GM18907 (cell line): ENCODE measurements at regions not wholly inside any gene's neighbourhood (a gene's known extent, or its start where the extent isn't known, plus 50 kb on each side); places are given as distances from the start of the nearest gene placed in this dataset.
"Not testable (repeated sequence)": the region's sequence is repeated elsewhere in the genome, so short reads cannot be mapped to it uniquely, and the experiment has no call there.

Experiments used
- ATAC-seq: cut with Tn5 transposase; IDR thresholded peaks from one replicate; pipeline ENCODE4 v1.9.1; 2021; ENCODE audit warnings: mild to moderate bottlenecking, moderate library complexity; ENCODE audit not compliant: unreplicated experiment

DNA sequence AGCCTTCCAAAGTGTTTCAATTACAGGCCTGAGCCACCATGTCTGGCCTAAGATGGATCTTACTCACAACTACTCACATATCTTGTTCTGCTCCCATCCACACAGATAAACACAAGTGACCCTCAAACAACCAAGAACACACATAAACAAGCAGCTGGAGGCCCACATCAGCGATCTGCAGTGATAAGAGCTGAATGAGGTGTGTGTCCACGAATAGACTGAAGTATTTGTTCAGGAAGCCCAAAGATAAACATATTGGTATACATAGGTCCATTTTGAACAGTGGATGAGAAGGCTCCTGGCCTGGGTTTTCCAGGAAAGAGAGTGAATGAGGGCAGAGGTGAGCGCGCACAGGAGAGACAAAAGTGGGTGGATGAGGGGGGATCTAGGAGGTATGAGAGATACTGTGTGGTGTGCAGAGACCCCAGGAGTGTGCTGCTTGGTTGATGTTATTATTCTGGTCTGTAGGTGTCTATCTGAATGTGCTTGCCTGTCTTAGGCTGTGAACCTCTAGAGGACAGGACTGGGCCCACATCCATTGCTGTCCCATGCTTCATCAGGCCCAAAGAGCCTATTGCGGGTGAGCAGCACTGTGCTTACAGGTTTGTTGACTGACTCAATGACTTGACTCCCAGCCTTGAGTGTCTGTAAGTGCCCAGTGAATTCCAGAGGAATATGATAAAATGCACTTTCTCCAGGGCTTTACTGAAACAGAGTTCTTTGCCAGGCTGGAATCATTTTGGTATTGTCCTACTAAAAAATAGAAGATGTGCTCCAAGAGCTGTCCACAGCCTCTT lies 79.9 kb upstream of the ATP1A1 start:
- no peak for ATAC-seq

DNA sequence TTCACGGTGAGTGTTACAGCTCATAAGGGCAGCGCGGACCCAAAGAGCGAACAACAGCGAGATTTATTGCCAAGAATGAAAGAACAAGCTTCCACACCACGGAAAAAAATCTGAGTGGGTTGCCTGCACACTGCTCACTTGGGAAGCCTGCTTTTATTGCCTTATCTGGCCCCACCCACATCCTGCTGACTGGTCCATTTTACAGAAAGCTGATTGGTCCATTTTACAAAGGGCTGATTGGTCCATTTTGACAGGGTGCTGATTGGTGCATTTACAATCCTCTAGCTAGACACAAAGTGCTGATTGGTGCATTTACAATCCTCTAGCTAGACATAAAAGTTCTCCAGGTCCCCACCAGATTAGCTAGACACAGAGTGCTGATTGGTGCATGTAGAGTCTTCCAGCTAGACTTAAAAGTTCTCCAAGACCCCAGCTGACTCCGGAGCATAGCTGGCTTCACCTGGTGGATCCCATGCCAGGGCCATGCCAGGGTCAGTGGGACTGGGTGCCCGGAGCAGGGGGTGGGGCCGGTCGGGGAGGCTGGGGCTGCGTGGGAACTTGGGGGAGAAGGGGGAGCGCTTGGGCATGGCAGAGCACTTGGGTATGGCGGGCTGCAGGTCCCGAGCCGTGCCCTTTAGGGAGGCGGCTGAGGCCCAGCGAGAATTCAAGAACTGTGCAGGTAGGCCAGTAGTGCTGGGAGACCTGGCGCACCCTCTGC lies 75.4 kb upstream of the ATP1A1 start:
- no peak for ATAC-seq

DNA sequence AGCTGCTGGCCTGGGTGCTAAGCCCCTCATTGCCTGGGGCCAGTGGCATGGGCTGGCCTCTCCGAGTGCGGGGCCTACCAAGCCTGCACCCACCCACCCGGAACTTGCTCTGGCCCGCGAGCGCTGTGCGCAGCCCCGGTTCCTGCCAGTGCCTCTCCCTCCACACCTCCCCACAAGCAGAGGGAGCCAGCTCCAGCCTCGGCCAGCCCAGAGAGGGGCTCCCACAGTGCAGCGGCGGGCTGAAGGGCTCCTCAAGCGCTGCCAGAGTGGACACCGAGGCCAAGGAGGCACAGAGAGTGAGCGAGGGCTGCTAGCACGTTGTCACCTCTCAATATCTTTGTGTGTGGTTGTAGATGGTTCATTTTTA lies 74.8 kb upstream of the ATP1A1 start:
- ATAC-seq: not testable (repeated sequence)

DNA sequence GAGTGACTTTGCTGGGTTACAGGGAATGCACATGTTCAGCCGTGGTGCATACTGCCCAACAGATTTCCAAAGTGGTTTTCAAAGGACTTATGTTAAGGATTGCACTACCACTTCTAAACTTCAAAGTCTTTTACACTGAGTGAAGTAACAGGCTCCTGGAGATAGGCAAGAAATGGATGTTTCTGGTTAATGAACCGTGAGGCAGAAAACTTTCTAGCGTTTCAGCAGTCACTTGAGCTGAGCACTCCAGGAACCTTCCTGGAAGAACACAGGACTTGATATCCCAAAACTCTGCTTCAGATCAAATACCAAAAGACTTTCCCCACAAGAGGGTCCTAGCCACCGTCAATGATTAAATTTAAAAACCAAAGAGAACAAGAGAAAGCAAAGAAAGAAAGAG lies 74.3 kb upstream of the ATP1A1 start:
- ATAC-seq: no peak

DNA sequence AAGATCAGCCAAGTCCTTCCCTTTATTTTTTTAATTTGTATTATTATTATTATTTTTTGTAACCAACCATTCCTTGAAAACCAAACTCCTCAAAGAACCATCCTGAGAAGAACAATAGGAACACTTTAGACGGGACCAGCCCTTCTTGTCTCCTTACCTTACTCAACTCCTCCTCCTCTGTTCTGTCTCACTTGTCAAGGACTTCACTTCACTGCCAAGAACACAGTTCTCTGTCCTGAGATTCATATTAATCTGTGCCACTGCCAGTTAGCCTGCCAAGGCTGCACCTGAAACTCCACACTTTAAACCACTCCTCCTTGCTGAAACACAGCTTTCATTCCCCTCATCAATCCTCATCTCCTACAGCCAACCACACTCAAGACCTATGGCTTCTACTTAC lies 73.8 kb upstream of the ATP1A1 start:
- no peak for ATAC-seq

DNA sequence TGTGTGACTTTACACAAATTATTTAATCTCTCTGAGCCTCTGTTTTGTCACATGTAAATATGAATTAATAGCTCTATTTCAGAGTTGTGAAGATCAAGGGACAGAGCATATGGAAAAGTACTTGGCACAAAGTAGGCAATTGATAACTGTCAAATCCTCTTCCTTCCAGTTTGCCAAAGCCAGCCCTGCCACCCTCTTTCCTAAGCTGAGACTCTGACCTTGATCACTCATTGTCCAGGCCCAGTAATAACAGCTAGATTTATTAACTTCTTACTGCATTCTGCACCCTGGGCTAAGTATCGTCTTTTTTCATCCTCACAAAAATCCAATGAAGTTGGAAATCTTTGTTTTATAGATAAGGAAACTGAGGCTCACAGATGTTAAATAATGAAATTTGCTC lies 70.8 kb upstream of the ATP1A1 start:
- ATAC-seq: no peak

DNA sequence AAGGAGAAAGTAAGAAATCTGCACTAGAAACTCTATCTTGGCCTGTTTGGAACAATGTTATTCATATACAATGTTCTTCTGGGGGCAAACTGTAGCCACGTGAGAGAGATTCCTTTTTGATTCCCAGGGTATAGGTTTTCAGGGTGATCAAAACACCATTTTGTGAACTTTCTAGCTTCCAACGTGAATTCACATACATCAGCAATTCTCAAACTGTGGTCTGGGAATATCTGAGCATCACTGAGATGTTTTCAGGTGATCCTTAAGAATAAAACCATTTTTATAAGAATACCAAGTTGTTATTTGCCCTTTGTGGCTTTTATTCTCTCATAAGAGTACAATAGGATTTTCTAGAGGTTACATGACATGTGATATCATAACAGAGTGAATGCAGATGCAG lies 66.9 kb upstream of the ATP1A1 start:
- no peak for ATAC-seq

DNA sequence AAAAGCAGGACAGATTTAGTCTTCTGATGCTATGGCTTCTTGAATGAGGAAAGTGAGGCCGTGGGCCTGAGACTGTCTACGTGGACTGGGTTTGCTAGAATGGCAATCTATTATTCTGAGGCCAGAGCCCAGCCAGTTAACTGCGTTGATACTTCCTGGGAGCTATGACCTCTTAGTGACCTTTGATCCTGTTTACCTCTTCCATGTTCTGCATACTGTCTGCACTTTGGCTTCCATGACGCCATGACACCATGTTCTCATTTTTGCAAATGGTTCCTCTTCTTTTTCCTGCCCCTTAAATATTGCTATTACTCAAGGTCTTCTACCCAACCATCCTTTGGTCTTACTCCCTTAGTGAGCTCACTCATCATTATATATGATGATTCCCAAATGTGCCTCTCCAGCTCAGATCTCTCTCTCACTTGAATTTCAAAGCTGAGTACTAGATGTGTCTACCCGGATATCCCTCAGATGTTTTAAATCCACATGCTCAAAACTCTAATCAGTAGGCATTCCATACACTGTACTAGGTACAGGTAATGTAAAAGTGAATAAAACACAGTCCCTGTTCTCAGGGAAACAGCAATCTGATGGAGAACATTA lies 66.1 kb upstream of the ATP1A1 start:
- no peak for ATAC-seq

DNA sequence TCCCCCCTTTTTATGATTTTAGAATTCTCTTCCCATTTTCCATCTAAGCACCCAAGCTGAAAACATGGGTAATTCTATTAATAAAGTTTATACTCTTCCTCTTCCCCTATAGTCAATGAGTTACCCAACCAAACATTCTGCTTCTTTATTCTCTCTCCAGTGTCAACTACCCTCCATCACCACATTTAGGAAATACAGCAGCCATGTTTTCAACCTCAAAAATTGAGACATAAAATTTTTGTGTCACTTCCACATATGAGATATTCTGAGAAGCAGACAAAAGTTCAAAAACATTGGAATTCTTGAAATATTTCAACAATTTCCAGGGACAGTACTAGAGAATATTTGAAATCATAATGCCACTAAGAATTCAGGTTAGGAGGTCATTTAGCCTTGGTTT lies 64.8 kb upstream of the ATP1A1 start:
- no peak for ATAC-seq

DNA sequence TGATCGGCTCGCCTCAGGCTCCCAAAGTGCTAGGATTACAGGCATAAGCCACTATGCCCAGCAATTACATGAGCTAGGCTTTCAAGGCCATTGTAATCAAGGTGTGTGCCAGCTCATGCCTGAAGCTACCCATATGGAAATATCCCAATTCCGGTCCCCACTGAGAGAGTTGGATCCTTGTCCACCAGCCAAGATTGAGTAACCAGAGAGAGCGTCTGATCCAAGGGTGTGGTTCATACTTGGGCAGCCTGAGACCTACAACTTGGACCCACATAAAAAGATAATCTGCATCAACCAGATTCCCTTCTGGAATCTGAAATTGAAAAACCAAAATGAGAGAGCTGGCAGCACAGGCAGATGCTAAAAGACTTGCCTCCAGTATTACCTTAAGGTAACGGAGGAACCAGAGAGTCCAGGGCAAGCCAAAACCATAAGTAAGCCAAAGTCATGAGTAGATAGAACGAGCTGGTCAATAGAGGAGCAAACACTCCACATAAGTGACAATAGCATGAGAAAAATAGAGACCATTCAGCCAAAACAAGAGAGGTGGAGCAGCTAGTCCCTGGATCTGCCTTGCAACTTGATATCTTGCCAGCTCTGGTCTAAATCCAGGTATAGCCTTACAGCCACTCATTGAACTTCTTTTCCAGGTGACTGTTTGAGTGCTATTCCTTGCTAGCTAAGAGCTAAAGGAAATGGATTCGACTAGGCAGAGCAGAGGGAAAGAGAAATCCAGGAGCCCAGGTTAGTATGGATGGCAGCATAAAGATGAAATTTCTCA lies 63.8 kb upstream of the ATP1A1 start:
- no peak for ATAC-seq

DNA sequence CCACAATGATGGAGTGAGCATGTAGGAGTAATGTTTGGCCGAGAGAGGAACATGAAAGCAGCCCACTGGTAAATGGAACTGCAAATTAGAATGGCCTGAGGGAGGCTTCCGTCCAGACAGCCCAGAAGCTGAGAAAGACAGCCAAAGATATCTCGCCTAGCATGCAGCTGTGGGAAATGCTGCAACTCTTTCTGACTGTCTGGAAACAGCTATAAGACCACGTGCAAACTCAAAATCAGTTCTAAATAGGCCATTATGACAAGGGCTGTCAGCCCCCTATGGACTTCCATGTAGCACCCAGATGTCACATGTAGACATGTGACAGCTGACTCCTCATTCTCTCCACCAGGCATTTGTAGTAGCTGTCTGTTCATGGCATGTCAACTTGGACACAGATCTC lies 62.9 kb upstream of the ATP1A1 start:
- no peak for ATAC-seq

DNA sequence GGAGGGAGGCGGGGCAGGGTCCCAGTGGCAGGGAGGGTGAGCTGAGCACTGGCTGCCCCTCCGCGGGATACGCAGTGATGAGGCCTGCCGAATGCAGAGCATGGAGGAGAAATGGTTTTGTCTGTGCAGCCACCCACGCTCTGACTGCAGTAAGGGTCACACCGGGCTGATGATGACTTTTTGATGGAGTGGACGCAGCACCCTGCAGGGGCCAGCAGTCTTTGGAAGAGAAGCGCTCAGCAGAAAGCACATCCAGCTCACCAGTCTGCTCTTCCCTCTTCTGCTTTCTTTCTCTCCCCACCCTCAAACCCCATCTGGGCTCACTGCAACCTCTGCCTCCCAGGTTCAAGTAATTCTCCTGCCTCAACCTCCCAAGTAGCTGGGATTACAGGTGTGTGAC lies 61.9 kb upstream of the ATP1A1 start:
- ATAC-seq: no peak

DNA sequence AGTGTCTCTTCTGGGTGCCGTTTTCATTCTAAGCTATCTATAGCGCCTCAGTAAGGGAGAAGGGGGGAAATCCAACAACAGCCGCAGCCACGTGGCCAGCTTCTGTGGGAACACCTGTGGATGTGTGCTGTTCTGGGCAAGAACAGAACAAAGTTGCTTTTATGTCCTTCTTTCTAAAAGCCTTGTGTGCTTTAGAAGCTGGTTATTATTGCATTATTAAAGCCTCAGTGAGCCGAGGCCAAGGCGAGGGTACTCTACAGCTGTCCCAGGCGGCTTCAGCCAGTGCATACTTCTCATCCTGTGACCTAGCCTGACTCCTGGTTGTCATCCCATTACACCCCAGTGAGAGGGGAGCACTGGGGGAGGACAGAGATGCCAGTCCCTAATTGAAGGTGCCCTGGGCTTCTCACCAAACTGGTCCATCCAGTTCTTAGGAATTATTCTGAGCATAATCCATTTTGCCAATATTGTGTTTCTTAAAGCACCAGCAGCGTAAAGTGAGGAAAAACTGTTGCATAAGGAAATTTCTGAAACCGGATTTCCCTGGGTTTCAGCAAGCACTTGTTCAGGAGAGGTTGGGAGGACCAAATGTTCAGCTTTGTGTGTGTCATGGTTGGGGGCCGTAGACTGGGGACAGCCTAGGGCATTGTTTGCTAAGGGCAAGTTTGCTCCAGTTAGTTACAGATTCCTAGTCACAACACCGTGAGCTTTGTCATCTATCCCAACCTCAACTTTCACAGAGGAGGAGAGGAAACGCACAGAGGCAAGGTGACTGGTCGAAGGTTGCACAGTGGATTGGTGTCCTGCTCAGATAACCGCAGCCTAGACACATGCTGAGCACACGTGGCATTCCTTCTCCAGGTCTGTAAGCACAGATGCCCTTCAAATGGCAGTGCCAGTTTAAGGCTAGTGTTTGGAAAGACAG lies 61.0 kb upstream of the ATP1A1 start:
- no peak for ATAC-seq

DNA sequence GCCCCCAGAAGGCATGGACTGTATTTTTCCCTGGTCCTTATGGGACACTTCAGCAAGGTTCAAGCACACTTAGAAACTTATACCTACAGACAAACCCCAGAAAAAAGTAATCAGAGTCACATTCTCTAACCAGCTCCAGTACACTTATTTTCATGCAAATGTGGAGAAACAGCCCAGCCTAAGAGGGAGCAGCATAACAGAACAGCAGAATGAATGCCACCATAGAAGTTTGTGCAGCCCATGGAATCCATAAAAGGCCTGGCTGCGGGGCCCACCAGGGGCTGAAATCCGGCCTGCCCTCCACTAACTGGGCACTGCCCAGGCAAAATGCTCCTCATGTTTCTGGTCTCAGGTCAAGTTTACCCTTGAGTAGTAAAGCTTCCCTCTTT lies 60.4 kb upstream of the ATP1A1 start:
- ATAC-seq: no peak

DNA sequence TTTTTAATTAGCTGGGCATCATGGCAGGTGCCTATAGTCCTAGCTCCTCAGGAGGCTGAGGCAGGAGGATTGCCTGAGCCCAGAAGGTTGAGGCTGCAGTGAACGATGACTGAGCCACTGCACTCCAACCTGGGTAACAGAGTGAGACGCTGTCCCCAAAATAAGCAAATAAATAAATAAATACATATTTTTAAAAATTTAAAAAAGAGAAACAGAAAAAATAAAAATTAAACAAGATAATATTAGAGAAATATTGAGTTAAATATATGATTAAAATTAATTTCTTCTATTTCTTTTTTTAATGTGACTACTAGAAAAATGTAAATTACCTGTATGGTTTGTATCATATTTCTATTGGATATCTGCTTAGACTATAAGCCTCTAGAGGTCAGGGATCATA lies 59.3 kb upstream of the ATP1A1 start:
- ATAC-seq: no peak

DNA sequence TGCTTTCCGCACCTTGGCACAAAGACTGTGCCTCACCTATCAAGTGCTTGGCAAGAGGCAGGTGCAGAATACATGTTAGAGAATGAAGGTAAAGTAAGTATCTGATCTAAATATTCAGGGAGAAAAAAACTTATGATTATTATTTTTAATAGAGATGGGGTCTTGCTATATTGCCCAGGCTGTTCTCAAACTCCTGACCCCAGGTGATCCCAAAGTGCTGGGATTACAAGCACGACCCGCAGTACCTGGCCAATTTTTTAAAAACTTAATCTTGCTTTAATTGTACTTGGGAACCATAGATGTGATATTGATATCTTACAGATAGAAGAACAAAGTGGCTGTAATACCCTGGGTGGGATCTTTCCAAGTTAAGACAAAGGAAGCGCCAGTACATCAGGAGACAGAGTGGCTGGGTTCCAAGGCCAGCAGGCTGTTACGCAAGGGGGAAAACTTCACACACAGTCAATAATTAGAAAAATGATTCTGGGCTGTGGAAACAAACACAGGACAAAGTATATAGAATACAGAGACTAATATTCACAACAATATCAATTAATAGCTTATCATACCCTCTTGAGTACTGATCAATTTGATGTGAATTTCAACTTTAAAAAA lies 58.6 kb upstream of the ATP1A1 start:
- ATAC-seq: no peak

DNA sequence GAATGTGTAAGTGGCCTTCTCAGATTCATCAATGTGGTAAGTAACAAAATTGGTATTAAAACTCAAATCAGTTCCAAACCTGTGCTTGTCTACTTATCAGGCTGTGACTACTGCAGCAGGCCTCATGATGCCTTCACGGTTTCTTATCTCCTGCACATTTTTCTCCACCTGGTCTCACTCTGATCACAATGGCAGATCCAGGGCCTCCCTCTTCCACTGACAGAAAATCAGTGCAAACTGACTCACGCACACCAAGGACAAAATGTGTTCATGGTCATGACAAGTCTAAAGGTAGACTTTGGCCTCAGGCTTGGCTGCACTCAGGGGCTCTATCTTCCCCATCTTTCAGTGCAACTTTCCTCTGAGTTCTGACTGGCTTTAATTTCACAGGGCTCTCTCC lies 56.7 kb upstream of the ATP1A1 start:
- no peak for ATAC-seq

DNA sequence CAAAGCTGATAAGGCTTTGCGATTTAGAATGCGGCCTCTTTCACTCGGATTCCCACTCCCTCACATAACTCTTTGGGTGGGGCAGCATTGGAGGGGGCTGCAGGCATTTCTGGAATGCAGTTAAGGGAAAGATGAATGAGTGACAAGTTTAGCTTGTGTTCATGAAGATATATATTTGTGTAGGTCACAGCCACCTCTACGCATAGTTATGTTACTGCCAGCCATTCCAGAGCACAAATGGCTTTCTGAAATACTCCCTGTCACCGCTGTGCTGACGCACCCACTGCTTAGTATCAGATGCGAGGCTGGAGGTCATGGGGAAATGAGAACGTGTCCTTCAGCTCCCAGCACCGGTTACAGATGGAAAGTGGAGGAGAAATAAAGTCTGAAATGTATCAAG lies 54.1 kb upstream of the ATP1A1 start:
- no peak for ATAC-seq

DNA sequence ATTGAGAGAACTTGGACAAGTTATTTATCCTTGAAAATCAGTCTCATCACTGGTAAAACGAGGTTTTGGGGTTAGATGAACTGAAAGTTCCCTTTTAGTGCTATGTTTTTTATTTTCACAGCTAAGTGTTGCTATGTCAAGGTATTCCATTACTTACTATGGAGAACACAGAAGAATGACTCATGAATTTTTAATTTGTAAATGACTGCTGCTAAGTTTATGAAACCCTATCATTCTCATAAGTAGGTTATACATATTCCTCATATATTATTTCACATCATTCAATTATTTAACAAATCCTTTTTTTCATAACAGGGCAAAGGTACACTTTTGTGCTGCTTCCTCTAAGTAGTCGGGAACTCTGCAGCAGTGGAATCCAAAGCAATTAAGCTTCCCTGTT lies 52.2 kb upstream of the ATP1A1 start:
- ATAC-seq: no peak

DNA sequence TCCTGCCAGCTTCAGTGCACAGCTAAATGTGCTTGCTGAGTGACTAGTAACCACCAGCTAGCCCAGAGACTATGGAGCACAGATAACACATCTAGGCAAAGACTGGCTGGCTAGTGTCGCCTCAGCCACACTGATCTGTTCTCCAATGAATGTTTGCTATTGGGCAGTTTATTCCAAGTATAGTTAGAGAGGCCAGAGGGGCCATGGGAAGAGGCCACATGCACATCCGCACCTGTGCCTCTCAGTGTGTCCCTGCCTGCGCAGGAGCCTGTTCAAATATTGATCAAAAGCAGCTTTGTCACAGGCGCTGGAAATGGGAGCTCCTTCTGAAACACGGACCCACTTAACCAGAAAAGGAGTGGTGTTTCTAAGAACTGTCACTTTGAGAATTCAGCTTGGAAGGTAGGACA lies 51.3 kb upstream of the ATP1A1 start:
- ATAC-seq: no peak
